IPS-20b (cell line): ENCODE measurements at regions not wholly inside any gene's neighbourhood (a gene's known extent, or its start where the extent isn't known, plus 50 kb on each side); places are given as distances from the start of the nearest gene placed in this dataset.
"Not testable (repeated sequence)": the region's sequence is repeated elsewhere in the genome, so short reads cannot be mapped to it uniquely, and the experiment has no call there.

Source experiments
- H3K27ac ChIP-seq: one replicate; pipeline ENCODE4 v1.5.1; 2013; ENCODE audit warnings: low read length
- H3K27me3 ChIP-seq: 2 replicates; pipeline ENCODE4 v1.6.1; 2013; ENCODE audit warnings: mild to moderate bottlenecking, low read length, inconsistent platforms; ENCODE audit not compliant: insufficient read depth
- H3K36me3 ChIP-seq: 2 replicates; pipeline ENCODE4 v1.6.1; 2013; ENCODE audit warnings: low read depth, mild to moderate bottlenecking, inconsistent platforms, low read length, moderate library complexity; ENCODE audit not compliant: insufficient read depth
- H3K4me1 ChIP-seq: 2 replicates; pipeline ENCODE4 v1.6.1; 2013; ENCODE audit warnings: mild to moderate bottlenecking, control low read depth, inconsistent platforms, low read length, moderate library complexity; ENCODE audit not compliant: insufficient read depth
- H3K4me3 ChIP-seq: 2 replicates; pipeline ENCODE4 v1.5.1; 2013; ENCODE audit warnings: mild to moderate bottlenecking, low read length, inconsistent platforms
- H3K9ac ChIP-seq: 2 replicates; pipeline ENCODE4 v1.6.1; 2013; ENCODE audit warnings: low read depth, mild to moderate bottlenecking, inconsistent platforms, low read length, moderate library complexity
- H3K9me3 ChIP-seq: 2 replicates; pipeline ENCODE4 v1.6.1; 2013; ENCODE audit warnings: mild to moderate bottlenecking, low read depth, low read length, inconsistent platforms; ENCODE audit not compliant: insufficient read depth

GRCh38 chr10:28087661-28088351 lies 88.9 kb upstream of the ODAD2 start:
- Histone ChIP-seq H3K27me3 (no peaks in the 10 kb centered on the region), H3K27ac (no peak overlapping the region), H3K9me3 (no peaks in the 10 kb centered on the region), H3K36me3 (no peaks in the 10 kb centered on the region), H3K4me1 (no peaks in the 10 kb centered on the region), H3K4me3 (no peak overlapping the region), H3K9ac (no peak overlapping the region)

GRCh38 chr10:28085760-28086159 lies 86.9 kb upstream of the ODAD2 start:
- not testable (repeated sequence) for H3K4me1 ChIP-seq, H3K9ac ChIP-seq, H3K4me3 ChIP-seq, H3K36me3 ChIP-seq, H3K27me3 ChIP-seq, H3K27ac ChIP-seq, H3K9me3 ChIP-seq

- Histone ChIP-seq H3K9me3 (no peaks in the 10 kb centered on the region), H3K9ac (no peak overlapping the region), H3K27me3 (no peaks in the 10 kb centered on the region), H3K36me3 (no peaks in the 10 kb centered on the region), H3K4me1 (no peaks in the 10 kb centered on the region), H3K4me3 (no peak overlapping the region), H3K27ac (no peak overlapping the region)
Observed at GRCh38 chr10:28082885-28083284, 84.0 kb upstream of the ODAD2 start.

GRCh38 chr10:28082316-28082715 lies 83.4 kb upstream of the ODAD2 start:
- no peaks in the 10 kb centered on the region for H3K36me3 ChIP-seq
- no peak overlapping the region for H3K27ac ChIP-seq
- H3K9ac ChIP-seq = no peak overlapping the region
- no peaks in the 10 kb centered on the region for H3K9me3 ChIP-seq
- no peak overlapping the region for H3K4me3 ChIP-seq
- no peaks in the 10 kb centered on the region for H3K27me3 ChIP-seq
- H3K4me1 ChIP-seq = no peaks in the 10 kb centered on the region

GRCh38 chr10:28077889-28078288 lies 79.0 kb upstream of the ODAD2 start:
- H3K4me3 ChIP-seq = no peak overlapping the region
- no peak overlapping the region for H3K27ac ChIP-seq
- no peaks in the 10 kb centered on the region for H3K4me1 ChIP-seq

GRCh38 chr10:28075424-28075823 lies 76.5 kb upstream of the ODAD2 start:
- Histone ChIP-seq H3K9me3 (peaks cover 5% of the 10 kb centered on the region; the same call in 1 of the 2 replicates), H3K27ac (no peak overlapping the region), H3K4me3 (no peak overlapping the region), H3K9ac (no peak overlapping the region), H3K27me3 (no peaks in the 10 kb centered on the region), H3K4me1 (no peaks in the 10 kb centered on the region), H3K36me3 (no peaks in the 10 kb centered on the region)

More at GRCh38 chr10:28077889-28078288, 79.0 kb upstream of the ODAD2 start:
- peaks cover 5% of the 10 kb centered on the region; the same call in 1 of the 2 replicates for H3K9me3 ChIP-seq
- H3K36me3 ChIP-seq = no peaks in the 10 kb centered on the region
- no peak overlapping the region for H3K9ac ChIP-seq
- no peaks in the 10 kb centered on the region for H3K27me3 ChIP-seq

- H3K9me3 ChIP-seq = peaks cover 5% of the 10 kb centered on the region; the same call in 1 of the 2 replicates
- H3K4me1 ChIP-seq = no peaks in the 10 kb centered on the region
- H3K4me3 ChIP-seq = no peak overlapping the region
- H3K36me3 ChIP-seq = no peaks in the 10 kb centered on the region
- H3K27ac ChIP-seq = no peak overlapping the region
- H3K9ac ChIP-seq = no peak overlapping the region
- no peaks in the 10 kb centered on the region for H3K27me3 ChIP-seq
Observed at GRCh38 chr10:28072573-28072972, 73.7 kb upstream of the ODAD2 start.

GRCh38 chr10:28060031-28060607 lies 61.2 kb upstream of the ODAD2 start:
- H3K4me1 ChIP-seq = peaks cover 7% of the 10 kb centered on the region; the same call in 1 of the 2 replicates
- H3K9ac ChIP-seq = no peak overlapping the region
- H3K27ac ChIP-seq = no peak overlapping the region
- no peak overlapping the region for H3K4me3 ChIP-seq
- H3K27me3 ChIP-seq = no peaks in the 10 kb centered on the region
- no peaks in the 10 kb centered on the region for H3K36me3 ChIP-seq
- H3K9me3 ChIP-seq = no peaks in the 10 kb centered on the region; the same call in 1 of the 2 replicates

- H3K4me1 ChIP-seq = peaks cover 7% of the 10 kb centered on the region; the same call in 1 of the 2 replicates
- no peaks in the 10 kb centered on the region for H3K27me3 ChIP-seq
- no peaks in the 10 kb centered on the region for H3K36me3 ChIP-seq
- no peak overlapping the region for H3K4me3 ChIP-seq
- no peak overlapping the region for H3K9ac ChIP-seq
- no peak overlapping the region for H3K27ac ChIP-seq
- no peaks in the 10 kb centered on the region; the same call in 1 of the 2 replicates for H3K9me3 ChIP-seq
Observed at GRCh38 chr10:28058746-28059145, 59.9 kb upstream of the ODAD2 start.

GRCh38 chr10:28054228-28054860 lies 55.5 kb upstream of the ODAD2 start:
- Histone ChIP-seq H3K4me1 (no peaks in the 10 kb centered on the region), H3K27me3 (no peaks in the 10 kb centered on the region), H3K4me3 (no peak overlapping the region), H3K36me3 (no peaks in the 10 kb centered on the region), H3K27ac (no peak overlapping the region), H3K9ac (no peak overlapping the region), H3K9me3 (no peaks in the 10 kb centered on the region)

GRCh38 chr10:28049286-28049685 lies 50.4 kb upstream of the ODAD2 start:
- Histone ChIP-seq H3K36me3 (no peaks in the 10 kb centered on the region), H3K4me1 (no peaks in the 10 kb centered on the region), H3K9ac (no peak overlapping the region), H3K9me3 (no peaks in the 10 kb centered on the region), H3K27me3 (no peaks in the 10 kb centered on the region), H3K4me3 (no peak overlapping the region), H3K27ac (no peak overlapping the region)
